Effector memory CD4-positive, alpha-beta T cell (primary cell): ENCODE measurements at regions not wholly inside any gene's neighbourhood (a gene's known extent, or its start where the extent isn't known, plus 50 kb on each side); places are given as distances from the start of the nearest gene placed in this dataset.
"Not testable (repeated sequence)": the region's sequence is repeated elsewhere in the genome, so short reads cannot be mapped to it uniquely, and the experiment has no call there.

Experiments used
- DNase-seq, 3 donors: peaks; one replicate each; pipeline ENCODE4 v3.0.0-alpha.2; 2020
- H3K27ac ChIP-seq: 2 replicates; pipeline ENCODE4 v1.7.0; 2013; ENCODE audit warnings: mild to moderate bottlenecking, low read length, moderate library complexity; ENCODE audit not compliant: insufficient read depth, poor library complexity, severe bottlenecking
- H3K27me3 ChIP-seq: replicated peaks from 2 replicates; pipeline ENCODE4 v1.7.0; 2013; ENCODE audit warnings: mild to moderate bottlenecking, low read length; ENCODE audit not compliant: insufficient read depth, control insufficient read depth, poor library complexity, severe bottlenecking
- H3K36me3 ChIP-seq: 2 replicates; pipeline ENCODE4 v1.7.0; 2013; ENCODE audit warnings: mild to moderate bottlenecking, low read length, moderate library complexity; ENCODE audit not compliant: control insufficient read depth, insufficient read depth
- H3K4me1 ChIP-seq: 2 replicates; pipeline ENCODE4 v1.7.0; 2013; ENCODE audit warnings: low read length, mild to moderate bottlenecking; ENCODE audit not compliant: control insufficient read depth, insufficient read depth, poor library complexity, severe bottlenecking
- H3K4me3 ChIP-seq: 2 replicates; pipeline ENCODE4 v1.7.0; 2013; ENCODE audit warnings: low read length, low read depth, mild to moderate bottlenecking; ENCODE audit not compliant: insufficient read depth, poor library complexity, severe bottlenecking
- H3K9me3 ChIP-seq: 2 replicates; pipeline ENCODE4 v1.7.0; 2013; ENCODE audit warnings: mild to moderate bottlenecking, low read length, moderate library complexity; ENCODE audit not compliant: control insufficient read depth

GRCh38 chr5:72645064-72645846 is 138.0 kb upstream of the ZNF366 start:
- Histone ChIP-seq H3K4me1 (no peaks in the 10 kb centered on the region), H3K36me3 (no peaks in the 10 kb centered on the region), H3K27ac (no peak overlapping the region), H3K27me3 (no peaks in the 10 kb centered on the region), H3K4me3 (no peak overlapping the region), H3K9me3 (no peaks in the 10 kb centered on the region)
- no peak for DNase-seq

- Histone ChIP-seq H3K9me3 (no peaks in the 10 kb centered on the region), H3K4me1 (no peaks in the 10 kb centered on the region), H3K36me3 (no peaks in the 10 kb centered on the region), H3K27me3 (no peaks in the 10 kb centered on the region), H3K27ac (no peak overlapping the region), H3K4me3 (no peak overlapping the region)
- DNase-seq, result no peak
These were observed 137.1 kb upstream of the ZNF366 start for GRCh38 chr5:72644296-72644695.

DNA sequence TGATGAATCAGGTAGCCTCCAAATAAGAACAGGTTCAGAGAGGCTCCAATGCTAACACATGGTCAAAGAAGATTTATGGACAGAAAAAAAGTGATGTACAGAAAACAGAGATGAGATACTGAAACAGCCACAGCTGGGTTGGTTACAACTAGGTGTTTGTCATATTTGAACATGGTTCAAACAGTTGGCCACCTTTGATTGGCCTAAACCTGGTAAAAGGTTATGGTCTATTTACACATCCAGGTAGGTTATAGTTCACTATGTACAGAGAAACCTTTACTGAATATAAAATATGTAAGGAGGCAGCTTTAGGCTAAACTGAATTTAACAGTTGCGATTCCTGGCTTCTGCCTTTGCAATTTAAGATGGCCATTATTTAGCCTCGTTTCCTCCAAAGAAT is 134.0 kb upstream of the ZNF366 start:
- Histone ChIP-seq H3K4me3 (no peak overlapping the region), H3K27me3 (no peaks in the 10 kb centered on the region), H3K27ac (no peak overlapping the region), H3K36me3 (no peaks in the 10 kb centered on the region), H3K9me3 (no peaks in the 10 kb centered on the region), H3K4me1 (no peaks in the 10 kb centered on the region)
- DNase-seq, result no peak

- Histone ChIP-seq H3K4me3 (no peak overlapping the region), H3K27ac (no peak overlapping the region), H3K36me3 (no peaks in the 10 kb centered on the region), H3K9me3 (no peaks in the 10 kb centered on the region), H3K27me3 (no peaks in the 10 kb centered on the region), H3K4me1 (no peaks in the 10 kb centered on the region)
- no peak for DNase-seq
These were observed 129.8 kb upstream of the ZNF366 start for GRCh38 chr5:72637058-72637457.

- DNase-seq, H3K9me3 ChIP-seq, H3K27ac ChIP-seq, H3K4me1 ChIP-seq, H3K27me3 ChIP-seq, H3K4me3 ChIP-seq, H3K36me3 ChIP-seq: not testable (repeated sequence)
These were observed 129.4 kb upstream of the ZNF366 start for GRCh38 chr5:72636565-72636964.

- Histone ChIP-seq H3K4me3 (no peak overlapping the region), H3K36me3 (no peaks in the 10 kb centered on the region), H3K27ac (no peak overlapping the region), H3K9me3 (no peaks in the 10 kb centered on the region), H3K27me3 (no peaks in the 10 kb centered on the region), H3K4me1 (no peaks in the 10 kb centered on the region)
- DNase-seq, result no peak
These were observed 127.2 kb upstream of the ZNF366 start for GRCh38 chr5:72634444-72634843.

DNA sequence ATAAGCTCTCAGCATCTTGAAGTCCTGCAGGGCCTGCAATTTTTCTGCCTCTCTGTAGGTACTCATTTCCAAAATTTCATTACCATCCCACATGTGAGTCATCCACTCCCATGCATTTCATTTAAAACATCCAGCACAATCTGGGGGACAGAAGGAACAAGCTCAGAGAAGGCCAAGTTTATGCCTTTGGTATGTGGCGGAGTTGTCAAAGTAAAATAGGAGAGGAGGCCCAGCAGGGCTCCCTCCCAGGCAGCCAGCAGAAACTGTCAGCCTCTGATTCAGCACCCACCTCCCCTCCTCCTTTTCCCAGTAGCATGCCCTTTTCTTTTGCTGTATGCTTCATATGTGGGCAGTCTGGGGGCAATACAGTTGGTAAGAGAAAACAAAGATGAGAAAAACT is 126.4 kb upstream of the ZNF366 start:
- Histone ChIP-seq H3K4me3 (no peak overlapping the region), H3K36me3 (no peaks in the 10 kb centered on the region), H3K27ac (no peak overlapping the region), H3K4me1 (no peaks in the 10 kb centered on the region), H3K9me3 (no peaks in the 10 kb centered on the region), H3K27me3 (no peaks in the 10 kb centered on the region)
- no peak for DNase-seq

- H3K4me3 ChIP-seq, result no peak overlapping the region
- no peaks in the 10 kb centered on the region for H3K27me3 ChIP-seq
- H3K36me3 ChIP-seq, result no peaks in the 10 kb centered on the region
- no peaks in the 10 kb centered on the region for H3K9me3 ChIP-seq
- H3K4me1 ChIP-seq, result no peaks in the 10 kb centered on the region
- H3K27ac ChIP-seq, result no peak overlapping the region
- DNase-seq, result no peak
These were observed 125.8 kb upstream of the ZNF366 start for GRCh38 chr5:72633041-72633445.

GRCh38 chr5:72630721-72631120 is 123.5 kb upstream of the ZNF366 start:
- no peaks in the 10 kb centered on the region for H3K4me1 ChIP-seq
- no peaks in the 10 kb centered on the region for H3K9me3 ChIP-seq
- H3K4me3 ChIP-seq, result no peak overlapping the region
- no peak overlapping the region for H3K27ac ChIP-seq
- H3K27me3 ChIP-seq, result no peaks in the 10 kb centered on the region
- no peak for DNase-seq
- H3K36me3 ChIP-seq, result no peaks in the 10 kb centered on the region

DNA sequence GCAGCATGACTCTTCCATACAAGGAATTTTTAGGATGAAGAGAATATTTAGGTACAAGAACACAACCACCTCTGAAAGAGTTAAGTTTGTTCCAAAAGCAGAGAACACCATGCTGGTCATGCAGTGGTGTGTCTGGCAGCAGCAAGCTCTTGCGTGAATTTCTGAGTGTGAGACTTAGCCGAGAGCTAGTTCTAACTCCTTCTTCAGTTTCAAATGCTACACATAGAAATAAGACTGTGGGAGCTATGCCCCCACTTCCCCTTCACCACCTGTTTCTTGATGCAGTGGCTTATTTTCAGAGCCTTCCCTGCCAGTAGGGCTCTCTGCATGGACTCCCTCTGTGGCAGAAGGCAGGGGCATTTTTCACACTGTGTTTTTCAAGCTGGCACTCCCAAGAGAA is 122.9 kb upstream of the ZNF366 start:
- no peak overlapping the region for H3K27ac ChIP-seq
- H3K4me1 ChIP-seq, result no peaks in the 10 kb centered on the region
- H3K27me3 ChIP-seq, result no peaks in the 10 kb centered on the region
- no peak for DNase-seq
- H3K4me3 ChIP-seq, result no peak overlapping the region
- H3K36me3 ChIP-seq, result no peaks in the 10 kb centered on the region
- H3K9me3 ChIP-seq, result no peaks in the 10 kb centered on the region
